HL-60 (cell line): ENCODE measurements at regions not wholly inside any gene's neighbourhood (a gene's known extent, or its start where the extent isn't known, plus 50 kb on each side); places are given as distances from the start of the nearest gene placed in this dataset.

Source experiments
- POLR2AphosphoS5 ChIP-seq: IDR thresholded peaks from 2 replicates; pipeline ENCODE4 v1.6.1; 2012; ENCODE audit warnings: low read depth
- SPI1 ChIP-seq: IDR thresholded peaks from 2 replicates; pipeline ENCODE4 v1.6.1; 2012; ENCODE audit warnings: low read depth, mild to moderate bottlenecking, borderline replicate concordance
- TF ChIP-seq, protein P1 (sequence below): IDR thresholded peaks from one replicate; pipeline ENCODE4 v1.5.1; 2011; ENCODE audit warnings: low read length, control low read depth, inconsistent platforms; ENCODE audit not compliant: insufficient read depth

DNA sequence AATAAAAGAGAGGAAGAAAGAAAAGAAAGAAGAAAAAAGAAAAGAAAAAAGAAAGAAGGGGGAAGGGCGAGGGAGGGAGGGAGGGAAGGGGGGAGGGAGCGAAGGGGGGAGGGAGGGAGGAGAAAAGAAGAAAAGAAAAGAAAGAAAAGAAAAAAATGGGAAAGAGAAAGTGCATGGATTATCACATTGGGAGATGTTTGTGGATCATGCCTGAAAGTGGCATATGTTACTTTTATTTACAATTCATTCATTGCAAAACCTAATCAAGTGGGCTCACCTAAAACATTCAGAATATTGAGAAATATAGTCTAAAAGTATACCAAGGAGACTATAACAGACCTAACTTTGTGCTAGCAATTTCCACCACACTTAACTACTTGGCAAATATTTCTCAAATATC is 246.9 kb upstream of the SYT1 start:
- TF ChIP-seq, protein P1, sequence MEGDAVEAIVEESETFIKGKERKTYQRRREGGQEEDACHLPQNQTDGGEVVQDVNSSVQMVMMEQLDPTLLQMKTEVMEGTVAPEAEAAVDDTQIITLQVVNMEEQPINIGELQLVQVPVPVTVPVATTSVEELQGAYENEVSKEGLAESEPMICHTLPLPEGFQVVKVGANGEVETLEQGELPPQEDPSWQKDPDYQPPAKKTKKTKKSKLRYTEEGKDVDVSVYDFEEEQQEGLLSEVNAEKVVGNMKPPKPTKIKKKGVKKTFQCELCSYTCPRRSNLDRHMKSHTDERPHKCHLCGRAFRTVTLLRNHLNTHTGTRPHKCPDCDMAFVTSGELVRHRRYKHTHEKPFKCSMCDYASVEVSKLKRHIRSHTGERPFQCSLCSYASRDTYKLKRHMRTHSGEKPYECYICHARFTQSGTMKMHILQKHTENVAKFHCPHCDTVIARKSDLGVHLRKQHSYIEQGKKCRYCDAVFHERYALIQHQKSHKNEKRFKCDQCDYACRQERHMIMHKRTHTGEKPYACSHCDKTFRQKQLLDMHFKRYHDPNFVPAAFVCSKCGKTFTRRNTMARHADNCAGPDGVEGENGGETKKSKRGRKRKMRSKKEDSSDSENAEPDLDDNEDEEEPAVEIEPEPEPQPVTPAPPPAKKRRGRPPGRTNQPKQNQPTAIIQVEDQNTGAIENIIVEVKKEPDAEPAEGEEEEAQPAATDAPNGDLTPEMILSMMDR: no peak
- TF ChIP-seq POLR2AphosphoS5 (no peak), SPI1 (no peak)
